ENCODE measurements at regions not wholly inside any gene's neighbourhood (a gene's known extent, or its start where the extent isn't known, plus 50 kb on each side); places are given as distances from the start of the nearest gene placed in this dataset.

DNA sequence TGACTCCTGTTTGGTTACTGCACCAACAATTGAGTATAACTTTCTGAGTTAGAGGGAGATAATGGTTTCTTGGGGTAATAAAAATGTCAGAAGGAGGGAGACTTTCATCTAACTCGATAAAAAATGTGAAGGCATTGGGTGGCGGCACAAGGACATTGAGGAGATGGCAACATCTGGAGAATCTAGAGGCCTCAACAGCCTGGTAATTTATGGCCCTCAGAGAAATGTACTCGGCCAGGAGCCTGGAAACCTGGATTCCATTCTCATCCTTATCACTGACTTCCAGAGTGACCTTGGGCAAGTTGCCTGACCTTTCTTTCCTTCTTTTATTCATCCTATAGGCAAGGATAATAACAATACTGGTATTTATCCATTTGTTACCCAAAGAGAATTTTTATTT is 173.5 kb upstream of the MEX3C start:
- H3K4me3 ChIP-seq (ENCODE audit: low read depth, low read length): no peak overlapping the region
- TF ChIP-seq, protein P1, sequence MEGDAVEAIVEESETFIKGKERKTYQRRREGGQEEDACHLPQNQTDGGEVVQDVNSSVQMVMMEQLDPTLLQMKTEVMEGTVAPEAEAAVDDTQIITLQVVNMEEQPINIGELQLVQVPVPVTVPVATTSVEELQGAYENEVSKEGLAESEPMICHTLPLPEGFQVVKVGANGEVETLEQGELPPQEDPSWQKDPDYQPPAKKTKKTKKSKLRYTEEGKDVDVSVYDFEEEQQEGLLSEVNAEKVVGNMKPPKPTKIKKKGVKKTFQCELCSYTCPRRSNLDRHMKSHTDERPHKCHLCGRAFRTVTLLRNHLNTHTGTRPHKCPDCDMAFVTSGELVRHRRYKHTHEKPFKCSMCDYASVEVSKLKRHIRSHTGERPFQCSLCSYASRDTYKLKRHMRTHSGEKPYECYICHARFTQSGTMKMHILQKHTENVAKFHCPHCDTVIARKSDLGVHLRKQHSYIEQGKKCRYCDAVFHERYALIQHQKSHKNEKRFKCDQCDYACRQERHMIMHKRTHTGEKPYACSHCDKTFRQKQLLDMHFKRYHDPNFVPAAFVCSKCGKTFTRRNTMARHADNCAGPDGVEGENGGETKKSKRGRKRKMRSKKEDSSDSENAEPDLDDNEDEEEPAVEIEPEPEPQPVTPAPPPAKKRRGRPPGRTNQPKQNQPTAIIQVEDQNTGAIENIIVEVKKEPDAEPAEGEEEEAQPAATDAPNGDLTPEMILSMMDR (IDR thresholded peaks at IDR 0.05; ENCODE audit: control insufficient read depth, extremely low read depth, insufficient read depth): no peak

GRCh38 chr18:51371929-51372328 is 174.4 kb upstream of the MEX3C start:
- H3K4me3 ChIP-seq (ENCODE audit: low read depth, low read length): no peak overlapping the region
- no peak for DNase-seq (ENCODE audit: low read depth)
- TF ChIP-seq, protein P1 (IDR thresholded peaks at IDR 0.05; ENCODE audit: control insufficient read depth, extremely low read depth, insufficient read depth): no peak

More for the DNA sequence above, 173.5 kb upstream of the MEX3C start:
- DNase-seq (ENCODE audit: low read depth): no peak

DNA sequence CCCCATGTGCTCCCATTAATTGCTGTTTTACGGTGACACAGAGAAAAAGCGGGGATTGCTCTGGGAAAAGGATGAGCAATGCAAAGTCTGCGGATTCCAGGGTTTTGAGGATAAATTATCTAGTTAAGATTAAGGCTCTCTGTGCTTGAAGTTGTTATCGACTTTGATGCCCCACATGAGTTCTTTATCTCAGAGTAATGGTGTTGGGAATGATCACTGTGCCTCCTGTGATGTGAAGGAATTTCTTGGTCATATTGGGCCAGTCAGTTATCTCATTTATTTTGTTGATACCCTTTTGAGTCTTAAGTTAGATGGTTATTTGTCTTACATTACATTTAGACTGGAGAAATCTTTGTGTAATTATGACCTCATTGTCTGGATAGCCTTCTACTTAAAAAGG is 184.6 kb upstream of the MEX3C start:
- TF ChIP-seq, protein P1 (IDR thresholded peaks at IDR 0.05; ENCODE audit: control insufficient read depth, extremely low read depth, insufficient read depth): no peak
- DNase-seq (ENCODE audit: low read depth): no peak
- no peak overlapping the region for H3K4me3 ChIP-seq (ENCODE audit: low read depth, low read length)

DNA sequence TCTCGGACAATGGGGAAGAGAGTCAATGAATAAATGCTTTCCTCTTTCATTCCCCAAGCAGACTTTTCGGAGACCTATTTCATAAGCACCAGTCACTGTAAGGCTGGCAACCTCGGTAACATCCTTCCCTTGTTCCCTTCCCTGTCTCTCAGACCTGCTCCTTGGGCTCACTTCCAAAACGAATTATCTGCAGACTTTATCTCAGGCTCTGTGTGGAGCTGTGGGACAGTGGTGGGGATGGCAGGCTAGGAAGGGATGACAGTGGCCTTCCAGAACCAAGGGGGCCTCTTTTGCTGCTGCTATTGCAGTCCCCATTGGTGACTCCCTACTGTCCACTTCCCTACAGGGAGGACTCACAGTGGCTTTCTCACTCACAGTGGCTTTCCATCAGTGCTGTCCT is 185.6 kb upstream of the MEX3C start:
- DNase-seq (ENCODE audit: low read depth): no peak
- no peak overlapping the region for H3K4me3 ChIP-seq (ENCODE audit: low read depth, low read length)
- TF ChIP-seq, protein P1 (IDR thresholded peaks at IDR 0.05; ENCODE audit: control insufficient read depth, extremely low read depth, insufficient read depth): peak; percentile 9; the same call in 1 of the 2 replicates

- DNase-seq (ENCODE audit: low read depth): no peak
- TF ChIP-seq, protein P1 (IDR thresholded peaks at IDR 0.05; ENCODE audit: control insufficient read depth, extremely low read depth, insufficient read depth): no peak
- no peak overlapping the region for H3K4me3 ChIP-seq (ENCODE audit: low read depth, low read length)
These were observed 186.2 kb upstream of the MEX3C start for GRCh38 chr18:51383711-51384110.

GRCh38 chr18:51385270-51385669 is 187.8 kb upstream of the MEX3C start:
- TF ChIP-seq, protein P1 (IDR thresholded peaks at IDR 0.05; ENCODE audit: control insufficient read depth, extremely low read depth, insufficient read depth): no peak
- DNase-seq (ENCODE audit: low read depth): no peak

DNA sequence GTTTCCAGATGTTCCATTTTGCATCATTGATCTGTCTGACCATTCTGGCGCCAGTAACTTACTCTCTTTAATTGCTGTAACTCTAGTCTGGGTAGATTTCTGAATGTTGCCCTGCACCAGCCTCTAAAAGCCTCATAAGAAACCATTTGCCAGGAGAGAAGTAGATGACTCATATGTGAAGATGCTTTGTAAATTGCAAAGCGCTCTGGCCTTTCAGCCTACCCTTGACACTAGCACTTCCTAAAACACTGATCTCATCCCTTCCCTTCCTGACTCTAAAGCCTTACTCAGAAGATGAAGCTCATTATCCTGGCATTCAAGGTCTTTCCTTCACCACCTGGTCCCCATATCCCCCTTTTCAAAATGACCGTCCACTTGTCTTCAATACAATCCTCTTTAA is 193.2 kb upstream of the MEX3C start:
- DNase-seq (ENCODE audit: low read depth): no peak
- TF ChIP-seq, protein P1 (IDR thresholded peaks at IDR 0.05; ENCODE audit: control insufficient read depth, extremely low read depth, insufficient read depth): no peak
- H3K4me3 ChIP-seq (ENCODE audit: low read depth, low read length): no peak overlapping the region

More at GRCh38 chr18:51385270-51385669, 187.8 kb upstream of the MEX3C start:
- no peak overlapping the region for H3K4me3 ChIP-seq (ENCODE audit: low read depth, low read length)

Measured in LNCaP clone FGC (cell line).